Stimulated activated CD4-positive, alpha-beta T cell treated with anti-CD3 and anti-CD28 coated beads, Interleukin-1b, Interleukin-23, amount 100 ng/mL, for 24 hours (primary cell): ENCODE measurements at regions not wholly inside any gene's neighbourhood (a gene's known extent, or its start where the extent isn't known, plus 50 kb on each side); places are given as distances from the start of the nearest gene placed in this dataset.
"Not testable (repeated sequence)": the region's sequence is repeated elsewhere in the genome, so short reads cannot be mapped to it uniquely, and the experiment has no call there.

Experiments used
- DNase-seq, 4 experiments: peaks; one replicate each; pipeline ENCODE4 v3.0.0-alpha.2; 2020; ENCODE audit warnings: low read depth in 4 of 4, low spot score in 1 of 4

DNA sequence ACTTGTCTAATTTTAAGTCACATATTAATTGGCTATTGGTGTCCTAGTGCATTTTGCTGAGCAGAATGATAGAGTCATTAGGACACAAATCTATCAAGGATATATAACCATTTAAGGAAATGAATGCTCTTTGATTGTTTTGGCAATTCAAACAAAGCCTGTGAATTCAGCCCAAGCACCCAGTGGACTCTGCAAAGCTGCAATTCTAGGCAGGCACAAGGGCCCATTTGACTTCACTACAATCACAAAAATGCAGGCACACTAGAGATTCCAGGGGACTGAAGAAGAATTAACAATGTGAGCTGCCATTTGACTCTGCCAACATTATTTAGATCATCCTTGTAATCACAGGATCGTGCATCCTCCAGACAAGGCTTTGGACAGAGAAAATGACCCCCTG, 544.2 kb upstream of the PHF14 start:
- DNase-seq: no peak

DNA sequence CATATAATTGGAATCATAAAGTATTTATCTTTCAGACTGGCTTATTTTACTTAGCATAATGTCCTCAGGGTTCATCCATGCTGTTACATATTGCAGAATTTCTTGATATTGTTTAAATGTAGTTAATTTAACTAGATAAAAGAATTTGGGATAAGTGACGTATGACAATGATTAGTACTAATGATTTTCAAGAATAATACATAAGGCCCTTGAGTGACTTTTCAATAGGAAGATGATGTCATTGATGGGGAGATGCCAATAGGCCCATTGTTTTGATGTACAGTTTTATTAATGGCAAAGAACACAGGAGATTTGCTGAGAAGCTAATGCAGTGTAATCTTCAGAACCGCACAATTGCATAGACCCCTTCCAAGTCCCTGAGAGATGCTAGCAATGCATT, 537.4 kb upstream of the PHF14 start:
- DNase-seq: no peak

DNA sequence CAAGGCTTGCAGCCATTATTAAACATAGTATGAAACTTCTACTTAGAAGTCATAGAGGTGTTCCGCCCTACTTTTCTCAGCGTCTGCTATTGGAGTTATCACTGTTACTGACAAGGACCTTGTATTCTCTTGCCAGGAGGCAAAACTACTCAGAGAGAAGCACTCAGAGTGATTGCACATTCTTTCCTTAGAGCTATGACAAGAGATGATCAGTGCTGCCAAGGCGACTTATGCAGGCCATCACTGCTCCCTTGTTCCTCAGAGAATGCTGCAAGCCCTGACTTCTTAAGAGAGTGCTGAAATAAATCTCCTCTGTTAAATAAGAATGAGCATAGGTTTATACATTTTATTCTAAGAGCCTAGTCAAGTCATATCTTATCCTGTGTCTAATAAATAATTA, 534.6 kb upstream of the PHF14 start:
- no peak for DNase-seq

DNA sequence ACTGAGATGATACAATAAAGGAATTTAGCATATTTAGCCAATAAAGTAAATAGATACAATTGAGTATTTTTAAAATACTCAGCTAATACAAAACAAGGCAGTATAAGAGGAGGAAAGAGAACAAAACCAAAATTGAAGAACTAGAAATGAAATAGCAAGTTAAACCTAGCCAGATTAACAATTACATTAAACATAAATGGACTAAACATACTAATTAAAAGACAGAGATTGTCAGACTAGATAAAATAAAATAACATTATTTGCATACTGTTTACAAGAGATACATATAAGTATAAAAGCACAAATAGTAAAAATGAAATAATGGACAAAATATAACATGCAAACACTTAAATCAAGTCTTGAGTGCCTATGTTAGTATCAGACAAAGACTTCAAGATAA, 517.7 kb upstream of the PHF14 start:
- DNase-seq: no peak

DNA sequence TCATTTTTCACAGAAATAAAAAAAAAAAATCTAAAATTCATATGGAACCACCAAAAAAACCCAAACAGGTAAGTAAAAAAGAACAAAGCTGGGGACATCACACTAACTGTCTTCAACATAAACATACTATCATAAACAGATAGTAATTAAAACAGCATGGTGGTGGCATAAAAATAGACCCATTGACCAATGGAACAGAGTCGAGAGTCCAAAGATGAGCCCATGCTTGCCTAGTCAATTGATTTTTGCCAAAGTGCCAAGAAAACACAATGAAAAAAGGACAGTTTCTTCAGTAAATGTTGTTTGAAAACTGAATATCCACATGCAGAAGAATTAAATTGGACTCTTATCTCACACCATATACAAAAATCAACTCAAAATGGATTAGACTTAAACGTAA, 513.2 kb upstream of the PHF14 start:
- no peak for DNase-seq

DNA sequence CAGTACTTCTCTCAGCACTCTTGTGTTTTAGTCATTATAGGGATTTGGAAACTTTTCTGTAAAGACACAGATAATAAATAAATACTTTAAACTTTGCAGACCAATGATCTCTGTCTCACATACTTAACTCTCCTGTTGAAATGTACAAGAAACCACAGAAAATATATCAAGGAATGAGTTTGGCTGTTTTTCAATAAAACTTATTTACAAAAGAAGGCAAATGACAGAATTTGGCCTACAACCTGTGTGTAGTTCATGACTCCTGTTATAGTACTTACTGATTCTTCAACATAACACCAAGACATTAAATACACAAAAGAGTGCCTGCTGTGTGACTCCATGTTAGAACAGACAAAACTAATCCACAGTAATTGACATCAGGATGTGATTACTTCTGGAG, 510.0 kb upstream of the PHF14 start:
- DNase-seq: no peak

DNA sequence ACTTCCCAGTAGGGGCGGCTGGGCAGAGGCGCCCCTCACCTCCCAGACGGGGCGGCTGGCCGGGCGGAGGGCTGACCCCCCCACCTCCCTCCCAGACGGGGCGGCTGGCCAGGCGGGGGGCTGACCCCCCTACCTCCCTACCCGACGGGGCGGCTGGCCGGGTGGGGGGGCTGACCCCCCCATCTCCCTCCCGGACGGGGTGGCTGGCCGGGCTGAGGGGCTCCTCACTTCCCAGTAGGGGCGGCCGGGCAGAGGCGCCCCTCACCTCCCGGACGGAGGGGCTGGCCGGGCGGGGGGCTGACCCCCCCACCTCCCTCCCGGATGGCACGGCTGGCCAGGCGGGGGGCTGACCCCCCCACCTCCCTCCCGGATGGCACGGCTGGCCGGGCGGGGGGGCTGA, 508.1 kb upstream of the PHF14 start:
- DNase-seq: not testable (repeated sequence)

DNA sequence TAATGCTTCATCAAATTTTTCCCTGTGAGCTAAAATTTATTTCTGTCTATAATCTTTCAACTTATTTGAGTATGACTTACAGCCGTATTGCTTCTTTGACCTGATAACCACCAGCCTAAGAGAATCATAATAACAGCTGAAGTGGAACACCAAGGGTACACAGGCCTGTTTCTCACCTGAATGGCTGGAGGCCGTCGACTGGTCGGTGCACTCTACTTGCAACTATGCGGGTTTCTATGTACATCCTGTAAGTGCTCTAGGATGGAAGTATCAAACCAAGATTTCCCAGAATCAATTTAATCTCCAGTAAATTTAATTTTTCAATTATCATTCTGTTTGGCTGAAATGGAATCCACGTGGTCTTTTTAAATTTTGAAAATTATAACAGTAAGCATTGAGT, 504.8 kb upstream of the PHF14 start:
- no peak for DNase-seq

DNA sequence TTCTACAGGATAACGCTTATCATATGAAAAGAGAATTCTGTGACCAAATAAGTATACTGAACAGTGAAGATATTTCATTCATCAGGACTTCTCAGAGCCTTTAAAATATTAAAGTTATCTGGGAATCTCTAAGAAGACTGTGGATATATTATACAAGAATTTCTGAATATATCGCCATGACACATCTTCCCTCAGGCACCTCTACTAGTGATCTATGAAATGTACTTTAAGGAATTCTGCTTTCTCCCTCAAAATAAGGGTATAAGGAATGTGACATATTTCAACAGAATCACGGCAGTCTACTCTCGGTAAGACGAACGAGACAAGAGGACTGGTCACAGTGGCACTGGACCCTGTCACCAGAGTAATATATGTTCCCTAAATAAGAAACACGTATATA, 504.2 kb upstream of the PHF14 start:
- DNase-seq: no peak

DNA sequence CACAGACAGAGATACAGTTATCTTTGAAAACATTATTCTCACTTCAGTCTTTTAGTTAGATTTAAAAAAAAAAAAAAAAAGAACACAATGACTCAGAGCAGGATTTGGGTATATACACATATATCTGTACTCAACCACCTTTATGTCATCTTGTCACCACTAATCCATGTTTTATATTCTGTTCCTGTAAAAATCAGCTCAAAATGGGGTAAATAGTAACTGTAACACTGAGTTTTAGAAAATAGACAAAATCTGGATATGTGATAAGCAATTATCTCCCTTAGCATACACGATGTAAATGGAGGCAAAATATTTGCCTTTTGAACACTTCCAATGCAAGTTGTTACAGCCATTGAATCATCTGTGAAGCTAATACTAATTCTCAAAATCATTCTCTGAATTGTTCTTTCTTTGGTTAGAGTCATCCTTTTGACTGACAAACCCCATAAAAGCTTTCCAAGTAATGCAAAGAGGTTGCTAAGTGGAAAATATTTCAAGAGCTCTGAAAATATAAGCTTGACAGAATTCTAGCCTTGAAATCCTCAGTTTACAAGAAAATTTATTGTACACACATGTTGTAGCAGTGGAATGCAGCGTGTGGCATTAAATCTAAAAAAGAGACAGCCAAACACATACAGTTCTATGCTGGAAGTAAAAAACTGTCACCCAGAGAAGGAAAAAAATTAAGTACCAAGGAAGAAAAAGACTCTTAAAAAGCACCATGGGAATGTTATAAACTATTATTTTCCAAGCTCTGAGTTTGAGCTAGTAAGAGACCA, 502.2 kb upstream of the PHF14 start:
- DNase-seq: no peak

DNA sequence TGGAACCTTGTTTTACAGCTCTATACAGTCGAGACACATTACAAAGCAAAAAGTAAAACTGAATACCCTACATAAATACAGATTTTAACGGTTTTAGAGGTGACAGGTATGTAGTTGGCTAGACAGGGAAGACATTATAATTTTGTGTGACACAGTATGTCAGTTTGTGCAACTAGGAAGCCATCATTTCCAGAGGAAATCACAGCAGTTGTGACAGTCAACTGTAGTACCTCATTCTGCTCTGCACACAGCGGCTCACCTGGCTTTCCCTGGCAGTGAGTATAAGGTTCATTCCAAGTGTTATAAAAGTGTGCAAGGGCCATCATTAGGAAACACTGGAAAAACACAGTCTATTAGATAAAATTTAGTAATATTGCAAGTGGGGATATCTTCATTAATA, 501.6 kb upstream of the PHF14 start:
- no peak for DNase-seq

DNA sequence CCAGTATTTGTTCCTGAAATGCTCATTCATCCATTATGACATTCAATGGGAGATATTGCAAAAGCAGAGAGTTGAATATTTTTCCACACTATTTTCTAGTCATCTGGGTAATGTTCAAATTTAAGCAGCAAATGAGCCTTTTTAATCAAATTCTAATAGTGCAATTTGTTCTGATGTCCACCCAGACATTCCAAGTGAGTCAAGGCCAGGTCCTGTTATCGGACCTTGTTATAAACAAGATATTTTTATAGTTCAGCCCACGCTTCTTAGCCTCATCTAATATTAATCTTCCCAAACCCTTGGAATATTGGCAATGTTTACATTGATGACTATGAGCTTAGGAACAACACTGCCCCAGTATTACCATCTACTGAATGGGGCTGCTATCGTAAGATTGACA, 500.1 kb upstream of the PHF14 start:
- no peak for DNase-seq

DNA sequence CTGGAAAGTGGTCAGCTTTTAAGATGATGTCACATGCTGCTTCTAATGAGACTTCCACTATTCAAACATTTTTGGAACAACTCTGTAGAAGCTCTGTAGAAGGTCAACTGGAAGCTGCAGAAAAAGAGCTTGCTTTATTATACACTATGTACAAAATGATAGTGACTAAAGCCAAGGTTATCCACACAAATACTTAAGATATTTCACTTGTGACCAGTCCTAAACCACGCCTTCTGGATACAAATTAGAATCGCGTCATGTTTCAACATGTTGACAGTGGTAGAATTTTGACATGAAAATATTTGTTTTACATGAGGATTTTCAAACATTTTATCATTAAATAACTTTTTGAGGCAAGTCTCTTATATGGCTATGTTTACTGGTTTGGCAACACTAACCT, 499.6 kb upstream of the PHF14 start:
- DNase-seq: no peak

DNA sequence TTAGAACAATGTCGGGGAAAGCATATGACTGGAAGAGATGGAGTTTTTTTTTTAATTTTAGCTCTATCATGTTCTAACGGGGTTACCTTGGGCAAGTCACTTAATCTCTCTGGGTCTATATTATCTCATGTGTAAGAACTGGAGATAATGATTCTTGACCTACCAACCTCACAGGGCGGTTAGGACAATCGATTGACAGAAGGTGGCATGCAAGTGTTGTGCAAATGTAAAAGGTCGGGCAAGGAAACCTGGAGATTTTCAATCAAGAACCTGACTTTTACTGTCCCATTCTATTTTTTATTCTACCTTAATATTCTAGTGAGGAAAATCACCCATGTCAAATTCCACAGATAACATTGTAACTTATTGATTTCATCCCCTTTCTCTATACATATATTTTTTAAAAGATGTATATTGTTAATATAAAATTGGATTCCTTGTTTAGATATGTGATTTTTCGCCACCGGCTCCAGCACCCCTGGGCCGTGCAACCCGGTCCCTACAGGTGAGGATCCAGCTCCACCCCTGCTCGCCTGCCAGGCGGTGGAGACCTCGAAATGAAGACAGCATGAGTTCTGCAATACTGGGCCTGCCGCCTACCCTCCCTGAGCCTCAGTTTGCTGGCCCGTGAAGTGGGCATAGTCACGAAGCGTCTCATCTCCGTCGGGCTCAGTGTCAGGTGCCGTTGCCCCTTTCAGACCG, 497.6 kb upstream of the PHF14 start:
- no peak for DNase-seq

DNA sequence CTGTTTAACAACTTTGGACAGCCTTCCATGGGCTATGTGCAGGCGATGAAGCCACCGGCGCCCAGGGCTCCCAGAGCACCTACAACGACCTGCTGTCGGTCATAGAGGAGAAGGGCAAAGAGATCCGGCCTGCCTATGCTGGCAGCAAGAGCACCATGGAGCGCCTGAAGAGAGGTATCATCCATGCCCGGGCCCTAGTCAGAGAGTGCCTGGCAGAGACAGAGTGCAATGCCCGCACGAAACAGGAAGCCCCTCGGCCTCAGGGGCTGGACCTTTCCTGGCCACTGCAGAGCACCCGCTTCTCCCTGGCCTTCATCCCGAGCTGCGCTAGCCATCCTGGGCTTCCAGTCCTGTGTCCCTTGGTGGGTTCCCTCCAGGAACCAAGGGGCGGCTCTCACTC, 497.0 kb upstream of the PHF14 start:
- no peak for DNase-seq

DNA sequence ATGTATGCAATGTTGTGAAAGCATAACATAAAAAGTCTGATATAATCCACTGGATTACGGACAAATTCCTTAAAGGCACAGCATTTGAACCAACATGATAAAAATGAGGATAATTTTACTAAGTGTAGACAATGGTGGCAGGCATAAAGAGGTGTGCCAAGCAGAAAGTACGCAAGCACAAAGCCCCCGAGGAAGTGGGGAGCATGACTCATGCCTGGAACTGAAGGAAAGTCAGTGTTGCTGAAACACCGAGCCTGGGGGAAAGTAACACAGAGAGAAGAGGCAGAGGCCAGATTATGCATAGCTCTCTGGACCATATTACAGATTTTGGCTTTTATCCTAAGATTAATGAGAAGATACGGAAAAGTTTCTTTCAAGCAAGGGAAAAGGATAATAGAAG, 490.0 kb upstream of the PHF14 start:
- DNase-seq: no peak

DNA sequence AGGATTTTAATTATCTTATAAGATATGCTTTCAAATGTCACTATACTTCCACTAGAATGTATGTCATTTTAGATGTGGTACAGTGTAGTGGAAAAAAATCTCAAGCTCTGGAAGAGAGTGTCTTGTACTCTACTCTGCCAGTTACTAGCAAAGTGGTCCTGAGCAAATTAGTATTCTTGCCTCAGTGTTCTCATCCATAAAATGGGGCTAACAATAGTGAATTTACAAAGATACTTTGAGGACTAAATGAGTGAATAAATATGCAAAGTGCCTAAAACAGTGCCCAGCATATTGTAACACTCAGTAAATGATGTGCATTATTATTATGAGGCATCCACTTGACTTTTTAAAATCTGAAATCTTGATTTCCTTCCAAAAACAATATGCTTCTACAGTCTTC, 488.9 kb upstream of the PHF14 start:
- DNase-seq: no peak

DNA sequence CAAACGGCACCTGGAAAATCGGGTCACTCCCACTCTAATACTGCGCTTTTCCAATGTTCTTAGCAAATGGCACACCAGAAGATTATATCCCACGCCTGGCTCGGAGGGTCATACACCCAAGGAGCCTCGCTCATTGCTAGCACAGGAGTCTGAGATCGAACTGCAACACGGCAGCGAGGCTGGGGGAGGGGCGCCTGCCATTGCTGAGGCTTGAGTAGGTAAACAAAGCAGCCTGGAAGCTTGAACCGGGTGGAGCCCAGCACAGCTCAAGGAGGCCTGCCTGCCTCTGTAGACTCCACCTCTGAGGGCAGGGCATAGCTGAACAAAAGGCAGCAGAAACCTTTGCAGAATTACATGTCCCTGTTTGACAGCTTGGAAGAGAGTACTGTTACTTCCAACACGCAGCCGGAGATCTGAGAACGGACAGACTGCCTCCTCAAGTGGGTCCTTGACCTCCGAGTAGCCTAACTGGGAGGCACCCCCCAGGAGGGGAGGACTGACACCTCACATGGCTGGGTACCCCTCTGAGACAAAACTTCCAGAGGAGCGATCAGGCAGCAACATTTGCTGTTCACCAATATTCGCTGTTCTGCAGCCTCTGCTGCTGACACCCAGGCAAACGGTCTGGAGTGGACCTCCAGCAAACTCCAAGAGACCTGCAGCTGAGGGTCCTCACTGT, 472.3 kb upstream of the PHF14 start:
- DNase-seq: not testable (repeated sequence)

DNA sequence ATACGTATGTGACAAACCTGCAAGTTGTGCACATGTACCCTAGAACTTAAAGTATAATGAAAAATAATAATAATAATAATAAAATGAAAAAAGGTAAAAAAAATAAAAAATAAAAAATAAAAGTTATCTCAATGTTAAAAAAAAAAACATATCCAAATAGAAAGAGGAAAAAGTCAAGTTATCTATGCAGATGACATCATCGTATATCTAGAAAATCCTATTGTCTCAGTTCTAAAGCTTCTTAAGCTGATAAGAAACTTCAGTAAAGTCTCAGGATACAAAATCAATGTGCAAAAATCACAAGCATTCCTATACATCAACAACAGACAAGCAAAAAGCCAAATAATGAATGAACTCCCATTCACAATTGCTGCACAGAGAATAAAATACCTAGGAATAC, 466.6 kb upstream of the PHF14 start:
- no peak for DNase-seq

DNA sequence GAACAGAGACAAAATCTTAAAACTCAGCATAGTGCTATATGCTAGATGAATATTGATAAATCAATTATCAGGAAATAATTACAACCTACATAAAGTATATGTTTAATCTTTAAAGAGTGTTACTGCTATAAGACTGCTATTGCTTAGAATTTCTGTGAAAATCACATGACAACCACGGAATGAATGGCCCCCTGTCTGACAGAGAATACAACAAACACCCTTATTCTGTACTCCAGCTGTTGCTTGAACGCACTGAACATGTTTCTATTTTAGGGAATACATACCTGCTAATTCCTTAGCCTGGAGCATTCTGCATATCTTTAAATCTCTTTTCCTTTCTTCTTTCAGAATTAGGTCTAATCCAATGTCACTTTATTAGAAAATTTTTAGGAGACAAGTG, 452.4 kb upstream of the PHF14 start:
- DNase-seq: no peak

DNA sequence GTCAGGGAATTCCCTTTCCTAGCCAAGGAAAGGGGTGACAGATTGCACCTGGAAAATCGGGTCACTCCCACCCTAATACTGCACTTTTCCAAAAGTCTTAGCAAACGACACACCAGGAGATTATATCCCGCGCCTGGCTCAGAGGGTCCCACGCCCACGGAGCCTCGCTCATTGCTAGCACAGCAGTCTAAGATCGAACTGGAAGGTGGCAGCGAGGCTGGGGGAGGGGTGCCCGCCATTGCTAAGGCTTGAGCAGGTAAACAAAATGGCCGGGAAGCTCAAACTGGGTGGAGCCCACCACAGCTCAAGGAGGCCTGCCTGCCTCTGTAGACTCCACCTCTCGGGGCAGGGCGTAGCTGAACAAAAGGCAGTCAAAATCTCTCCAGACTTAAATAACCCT, 440.2 kb upstream of the PHF14 start:
- not testable (repeated sequence) for DNase-seq

DNA sequence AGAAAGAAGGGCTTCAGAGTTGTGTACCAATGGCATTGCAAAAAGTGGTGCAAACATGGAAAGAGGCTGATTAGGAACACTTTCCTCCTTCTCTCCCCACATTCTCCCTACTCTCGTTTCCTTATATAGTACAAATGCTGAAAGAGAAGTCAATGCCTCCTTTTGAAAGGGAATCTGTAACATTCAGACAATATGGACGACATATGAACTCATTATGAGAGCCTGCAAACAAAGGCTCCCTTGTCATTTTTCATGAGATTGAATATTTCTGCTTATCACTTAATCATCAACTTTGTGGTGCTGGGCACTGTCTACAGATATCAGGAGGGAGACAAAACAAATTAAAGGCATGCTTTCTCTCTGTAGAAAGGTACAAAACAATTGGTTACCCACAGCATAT, 437.1 kb upstream of the PHF14 start:
- DNase-seq: no peak
